ENCODE measurements at regions not wholly inside any gene's neighbourhood (a gene's known extent, or its start where the extent isn't known, plus 50 kb on each side); places are given as distances from the start of the nearest gene placed in this dataset.

- H4K8ac ChIP-seq (ENCODE audit: extremely low read depth, insufficient read depth, low read length) = no peak overlapping the region
- no peaks in the 10 kb centered on the region; a peak in 2 of 7 replicates for H3K4me1 ChIP-seq (replicated peaks in 1 of 4; ENCODE audit: control insufficient read depth in 3 of 4, insufficient read depth in 4 of 4, low read length in 3 of 4)
- 77% methylated on average over 2 of the region's 2 CpGs; no CpG with 5 or more reads in 1 of the 2 experiments for whole genome bisulfite sequencing, 2 experiments (ENCODE audit: extremely low coverage in 1 of 2, insufficient coverage in 1 of 2, insufficient read length in 1 of 2, insufficient replicate concordance in 2 of 2, low coverage in 1 of 2, low lambda C conversion rate in 2 of 2, missing lambda C conversion rate in 1 of 2)
- H2BK5ac ChIP-seq (ENCODE audit: low read depth, low read length) = no peak overlapping the region
- no peaks in the 10 kb centered on the region for H3K79me1 ChIP-seq (ENCODE audit: low read depth, low read length)
- no peak overlapping the region for H3K4me3 ChIP-seq (ENCODE audit: extremely low read depth in 1 of 4, insufficient read depth in 2 of 4, low read depth in 3 of 4, low read length in 4 of 4)
- CTCF ChIA-PET (ENCODE audit: partially characterized antibody) = interaction anchor here (3.3 kb wide), 1 partner anchor 14 kb away, joined by 15 read pairs; no protein-coding TSS in a partner anchor
- DNase-seq (ENCODE audit: low read depth in 1 of 2, low spot score in 2 of 2) (no peak), FAIRE-seq (no peak)
- H3K9me3 ChIP-seq (ENCODE audit: insufficient read depth in 2 of 2, low read depth in 1 of 2, low read length in 1 of 2) = no peaks in the 10 kb centered on the region
- no peak overlapping the region for H2AFZ ChIP-seq (ENCODE audit: low read length)
- H3K18ac ChIP-seq (ENCODE audit: extremely low read depth, low read length) = no peak overlapping the region
- H3K4ac ChIP-seq (replicated peaks; ENCODE audit: insufficient read length, low read depth, low read length) = no peak overlapping the region
- no peaks in the 10 kb centered on the region for H3K36me3 ChIP-seq (ENCODE audit: control insufficient read depth in 2 of 4, insufficient read depth in 4 of 4, low read length in 3 of 4)
- H3K4me2 ChIP-seq (ENCODE audit: insufficient read depth in 1 of 2, low read depth in 2 of 2, low read length in 2 of 2) = no peak overlapping the region
- H3K79me2 ChIP-seq (ENCODE audit: control insufficient read depth in 1 of 2, insufficient read depth in 2 of 2, low read length in 2 of 2) = no peaks in the 10 kb centered on the region
- H2BK20ac ChIP-seq (ENCODE audit: low read length) = no peak overlapping the region
- no peak overlapping the region for H3K9ac ChIP-seq (replicated peaks in 1 of 4; ENCODE audit: extremely low read depth in 1 of 4, low read depth in 3 of 4, low read length in 3 of 4)
- H3K23ac ChIP-seq (ENCODE audit: insufficient read length) = no peak overlapping the region
- H3K27me3 ChIP-seq (replicated peaks in 1 of 4; ENCODE audit: control insufficient read depth in 3 of 4, extremely low read depth in 1 of 4, insufficient read depth in 3 of 4, low read length in 3 of 4) = no peaks in the 10 kb centered on the region
- H3K56ac ChIP-seq (replicated peaks; ENCODE audit: insufficient read length, low read depth, low read length) = no peak overlapping the region
- H2BK15ac ChIP-seq (ENCODE audit: low read length) = no peak overlapping the region
- POLR2A ChIA-PET (ENCODE audit: partially characterized antibody) = no interaction called here
- H3K23me2 ChIP-seq (ENCODE audit: low read depth, low read length) = no peaks in the 10 kb centered on the region; the same call in 1 of the 2 replicates
- no peak overlapping the region for H3K27ac ChIP-seq (ENCODE audit: low read depth, low read length)
- no peak overlapping the region for H4K5ac ChIP-seq (ENCODE audit: insufficient read length, low read depth, low read length)
- no peak overlapping the region for H2AK5ac ChIP-seq (ENCODE audit: low read depth, low read length)
- H4K20me1 ChIP-seq (replicated peaks in 1 of 2; ENCODE audit: control insufficient read depth in 1 of 2, insufficient read depth in 2 of 2, low read length in 2 of 2) = no peaks in the 10 kb centered on the region
- no peak overlapping the region for H2BK12ac ChIP-seq (ENCODE audit: low read depth, low read length)
- H3K14ac ChIP-seq (ENCODE audit: insufficient read length) = no peak overlapping the region
- no peak overlapping the region for H2BK120ac ChIP-seq (replicated peaks; ENCODE audit: low read depth, low read length)
- no peak overlapping the region for H4K91ac ChIP-seq (replicated peaks; ENCODE audit: insufficient read length, low read length)
- TF ChIP-seq USF2 (IDR thresholded peaks at IDR 0.05; ENCODE audit: low read length) (no peak), TBP (IDR thresholded peaks at IDR 0.05; ENCODE audit: low read depth, low read length) (no peak), CREB1 (IDR thresholded peaks at IDR 0.05) (no peak), ATF3 (IDR thresholded peaks at IDR 0.05; ENCODE audit: insufficient read depth, low read depth, low read length) (no peak), RAD21 (IDR thresholded peaks at IDR 0.05 in 1 of 2, conservative IDR thresholded peaks at IDR 0.05 in 1 of 2; ENCODE audit: low read depth in 2 of 2, low read length in 2 of 2) (no peak)
Measured at GRCh38 chr11:13169709-13170108, 107.9 kb upstream of the BMAL1 start.
